Activated CD8-positive, alpha-beta T cell treated with anti-CD3 and anti-CD28 coated beads for 36 hours (primary cell): ENCODE measurements at regions not wholly inside any gene's neighbourhood (a gene's known extent, or its start where the extent isn't known, plus 50 kb on each side); places are given as distances from the start of the nearest gene placed in this dataset.
A peak's percentile ranks its signal among the peaks of the same experiment; 100 is the strongest.

Experiments used
- ATAC-seq: fragments of 200-7000 bp; cut with Tn5 transposase; one replicate; pipeline ENCODE4 v1.10.0; 2021; ENCODE audit warnings: mild to moderate bottlenecking, moderate library complexity
- CTCF ChIA-PET: fragments of 350-600 bp; sonication (Branson Sonifier 250); formaldehyde crosslinking; loops from one replicate; lab custom pipeline; 2021; ENCODE audit warnings: antibody characterized with exemption; lab: Charles Lee
- POLR2A ChIA-PET: fragments of 350-600 bp; sonication (Branson Sonifier 250); formaldehyde crosslinking; loops from one replicate; lab custom pipeline; 2021; ENCODE audit warnings: antibody characterized with exemption; lab: Charles Lee
- DNase-seq: peaks from one replicate; pipeline ENCODE4 v3.0.0-alpha.2; 2020
- H3K27ac Mint-ChIP-seq: one replicate; pipeline ENCODE4 v1.8.0; 2021; ENCODE audit warnings: mild to moderate bottlenecking, mixed read lengths
- H3K27me3 Mint-ChIP-seq: one replicate; pipeline ENCODE4 v1.8.0; 2021; ENCODE audit warnings: mixed read lengths
- H3K36me3 Mint-ChIP-seq: one replicate; pipeline ENCODE4 v1.8.0; 2021; ENCODE audit warnings: low read depth, mixed read lengths
- H3K4me1 Mint-ChIP-seq: one replicate; pipeline ENCODE4 v1.8.0; 2021; ENCODE audit warnings: low read depth, mixed read lengths
- H3K4me3 Mint-ChIP-seq: one replicate; pipeline ENCODE4 v1.8.0; 2021; ENCODE audit warnings: mild to moderate bottlenecking, moderate library complexity, mixed read lengths
- H3K9me3 Mint-ChIP-seq: one replicate; pipeline ENCODE4 v1.8.0; 2021; ENCODE audit warnings: mixed read lengths
- intact Hi-C: fragments of 100-400 bp; cut with micrococcal nuclease; formaldehyde crosslinking; loops from one replicate; pipeline ENCODE4 v1.10.0; 2022
- TF ChIP-seq, protein P1 (sequence below): fragments of 200-600 bp; IDR thresholded peaks from one replicate; pipeline ENCODE4 v1.8.0; 2022; ENCODE audit warnings: antibody characterized with exemption, mild to moderate bottlenecking

DNA sequence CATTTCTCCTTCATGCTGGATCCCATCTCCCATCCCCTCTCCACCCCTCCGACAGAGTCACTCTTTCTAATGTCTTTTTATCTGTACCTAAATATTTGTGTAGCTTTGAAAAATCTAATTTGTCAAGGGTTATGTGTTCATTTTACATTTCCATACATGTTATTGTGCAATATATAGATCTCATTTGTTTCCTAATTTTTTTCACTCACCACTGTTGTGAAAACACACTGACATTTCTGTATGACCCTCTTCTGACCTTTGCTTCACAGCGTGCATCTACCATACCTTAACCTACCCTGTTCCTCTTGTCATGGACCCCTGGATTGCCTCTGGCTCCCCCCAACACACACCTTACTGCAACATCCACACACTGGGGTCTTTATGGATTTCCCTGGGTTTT, 942.9 kb downstream of the TBC1D22A start:
- ATAC-seq: no peak
- Mint-ChIP-seq H3K27me3 (peaks cover 13% of the 10 kb centered on the region), H3K4me1 (no peaks in the 10 kb centered on the region), H3K27ac (no peak overlapping the region), H3K36me3 (no peaks in the 10 kb centered on the region), H3K9me3 (no peaks in the 10 kb centered on the region), H3K4me3 (no peak overlapping the region)
- DNase-seq: no peak
- intact Hi-C loops: no loop called here
- TF ChIP-seq, protein P1, sequence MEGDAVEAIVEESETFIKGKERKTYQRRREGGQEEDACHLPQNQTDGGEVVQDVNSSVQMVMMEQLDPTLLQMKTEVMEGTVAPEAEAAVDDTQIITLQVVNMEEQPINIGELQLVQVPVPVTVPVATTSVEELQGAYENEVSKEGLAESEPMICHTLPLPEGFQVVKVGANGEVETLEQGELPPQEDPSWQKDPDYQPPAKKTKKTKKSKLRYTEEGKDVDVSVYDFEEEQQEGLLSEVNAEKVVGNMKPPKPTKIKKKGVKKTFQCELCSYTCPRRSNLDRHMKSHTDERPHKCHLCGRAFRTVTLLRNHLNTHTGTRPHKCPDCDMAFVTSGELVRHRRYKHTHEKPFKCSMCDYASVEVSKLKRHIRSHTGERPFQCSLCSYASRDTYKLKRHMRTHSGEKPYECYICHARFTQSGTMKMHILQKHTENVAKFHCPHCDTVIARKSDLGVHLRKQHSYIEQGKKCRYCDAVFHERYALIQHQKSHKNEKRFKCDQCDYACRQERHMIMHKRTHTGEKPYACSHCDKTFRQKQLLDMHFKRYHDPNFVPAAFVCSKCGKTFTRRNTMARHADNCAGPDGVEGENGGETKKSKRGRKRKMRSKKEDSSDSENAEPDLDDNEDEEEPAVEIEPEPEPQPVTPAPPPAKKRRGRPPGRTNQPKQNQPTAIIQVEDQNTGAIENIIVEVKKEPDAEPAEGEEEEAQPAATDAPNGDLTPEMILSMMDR: no peak
- ChIA-PET CTCF (no interaction called here), POLR2A (no interaction called here)

DNA sequence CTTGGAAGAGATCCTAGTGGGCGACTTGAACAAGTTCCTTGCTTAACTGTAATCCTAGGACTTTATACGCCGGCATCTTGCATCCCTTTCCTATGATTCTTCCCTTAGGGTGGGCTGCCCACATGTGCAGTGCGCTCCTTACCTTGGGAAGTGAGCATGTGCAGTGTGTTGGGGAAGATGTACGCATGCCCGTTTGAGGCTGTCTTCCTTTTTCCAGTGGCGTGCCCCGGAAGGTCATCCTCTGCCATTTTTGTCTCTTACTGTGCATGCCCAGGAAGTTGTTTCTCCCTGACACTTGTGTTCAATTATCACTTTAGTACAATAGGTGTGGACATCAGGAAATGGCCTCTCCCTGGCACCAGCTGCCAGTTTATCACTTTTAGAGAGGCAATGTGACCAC, 936.5 kb downstream of the TBC1D22A start:
- H3K36me3 Mint-ChIP-seq: no peaks in the 10 kb centered on the region
- TF ChIP-seq, protein P1: no peak
- no peaks in the 10 kb centered on the region for H3K27me3 Mint-ChIP-seq
- ChIA-PET CTCF (no interaction called here), POLR2A (no interaction called here)
- intact Hi-C loops: no loop called here
- H3K9me3 Mint-ChIP-seq: no peaks in the 10 kb centered on the region
- DNase-seq (no peak), ATAC-seq (no peak)
- H3K4me1 Mint-ChIP-seq: no peaks in the 10 kb centered on the region
- H3K4me3 Mint-ChIP-seq: no peak overlapping the region
- H3K27ac Mint-ChIP-seq: no peak overlapping the region

DNA sequence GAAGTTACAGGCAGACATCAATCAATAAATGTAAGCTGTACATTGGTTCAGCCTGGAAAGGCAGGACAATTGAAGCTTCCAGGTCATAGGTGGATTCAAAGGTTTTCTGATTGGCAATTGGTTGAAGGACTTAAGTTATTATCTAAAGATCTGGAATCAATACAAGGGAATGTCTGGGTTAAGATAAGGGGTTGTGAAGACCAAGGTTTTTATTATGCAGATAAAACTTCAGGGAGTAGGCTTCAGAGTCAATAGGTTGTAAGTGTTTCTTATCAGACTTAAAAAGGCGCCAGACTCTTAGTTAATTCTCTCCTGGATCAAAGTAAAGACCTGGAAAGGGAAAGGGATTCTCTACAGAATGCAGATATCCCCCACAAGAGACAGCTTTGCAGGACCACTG, 935.4 kb downstream of the TBC1D22A start:
- H3K9me3 Mint-ChIP-seq: no peaks in the 10 kb centered on the region

DNA sequence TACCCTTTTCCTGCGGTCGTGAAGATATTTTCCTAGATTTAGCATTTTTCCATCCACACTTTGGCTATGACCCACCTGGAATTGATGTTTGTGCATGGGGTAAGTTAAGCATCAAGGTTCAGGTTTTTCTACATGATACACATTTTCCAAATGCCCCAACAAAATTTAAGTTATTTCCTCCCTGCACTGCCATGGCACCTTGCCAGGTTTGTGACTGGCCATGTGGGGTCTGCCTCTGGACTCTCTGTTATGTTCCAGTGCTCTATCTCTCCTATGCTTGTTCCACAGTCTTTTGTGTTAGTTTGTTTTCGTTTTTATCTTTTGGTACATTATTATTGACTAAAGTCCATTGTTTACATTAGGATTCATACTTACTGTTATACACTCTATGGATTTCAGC, 934.3 kb downstream of the TBC1D22A start:
- DNase-seq (no peak), ATAC-seq (no peak)
- Mint-ChIP-seq H3K4me3 (no peak overlapping the region), H3K9me3 (no peaks in the 10 kb centered on the region), H3K27ac (no peak overlapping the region), H3K27me3 (no peaks in the 10 kb centered on the region), H3K36me3 (no peaks in the 10 kb centered on the region), H3K4me1 (no peaks in the 10 kb centered on the region)
- POLR2A ChIA-PET: no interaction called here
- intact Hi-C loops: no loop called here
- CTCF ChIA-PET: no interaction called here
- TF ChIP-seq, protein P1: no peak

More for the DNA sequence above, 935.4 kb downstream of the TBC1D22A start:
- CTCF ChIA-PET: no interaction called here
- Mint-ChIP-seq H3K27ac (no peak overlapping the region), H3K4me1 (no peaks in the 10 kb centered on the region), H3K36me3 (no peaks in the 10 kb centered on the region), H3K4me3 (no peak overlapping the region), H3K27me3 (no peaks in the 10 kb centered on the region)
- TF ChIP-seq, protein P1: no peak
- DNase-seq (no peak), ATAC-seq (no peak)
- intact Hi-C loops: no loop called here
- POLR2A ChIA-PET: no interaction called here

DNA sequence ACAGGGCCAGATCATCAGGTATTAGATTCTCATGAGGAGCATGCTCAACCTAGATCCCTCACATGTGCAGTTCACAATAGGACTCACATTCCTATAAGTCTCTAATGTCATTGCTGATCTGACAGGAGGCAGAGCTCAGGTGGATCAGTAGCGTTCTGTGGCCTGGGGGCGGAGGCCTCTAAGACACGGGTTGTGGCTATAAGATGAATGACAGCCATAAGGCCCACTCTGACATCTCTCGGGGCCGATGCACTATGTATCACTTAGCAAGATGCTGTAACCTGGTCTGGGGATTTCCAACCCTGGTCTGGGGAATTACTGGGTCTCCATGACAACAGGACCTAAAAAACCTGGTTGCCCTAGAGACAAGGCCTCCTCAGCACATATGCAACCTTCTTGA, 932.7 kb downstream of the TBC1D22A start:
- peak; percentile 9 for DNase-seq
- intact Hi-C loops: no loop called here
- CTCF ChIA-PET: no interaction called here
- H3K27ac Mint-ChIP-seq: no peak overlapping the region
- H3K4me3 Mint-ChIP-seq: no peak overlapping the region
- no peaks in the 10 kb centered on the region for H3K9me3 Mint-ChIP-seq
- ATAC-seq: no peak
- TF ChIP-seq, protein P1: no peak
- POLR2A ChIA-PET: no interaction called here
- no peaks in the 10 kb centered on the region for H3K4me1 Mint-ChIP-seq
- H3K27me3 Mint-ChIP-seq: no peaks in the 10 kb centered on the region
- no peaks in the 10 kb centered on the region for H3K36me3 Mint-ChIP-seq
